Activated gamma-delta T cell treated with anti-CD3 and anti-CD28 coated beads, Interleukin-2, amount 50 U/mL, for 16 hours (primary cell): ENCODE measurements at regions not wholly inside any gene's neighbourhood (a gene's known extent, or its start where the extent isn't known, plus 50 kb on each side); places are given as distances from the start of the nearest gene placed in this dataset.
"Not testable (repeated sequence)": the region's sequence is repeated elsewhere in the genome, so short reads cannot be mapped to it uniquely, and the experiment has no call there.

Experiments used
- DNase-seq: peaks from one replicate; pipeline ENCODE4 v3.0.0-alpha.2; 2020; ENCODE audit warnings: low read depth

DNA sequence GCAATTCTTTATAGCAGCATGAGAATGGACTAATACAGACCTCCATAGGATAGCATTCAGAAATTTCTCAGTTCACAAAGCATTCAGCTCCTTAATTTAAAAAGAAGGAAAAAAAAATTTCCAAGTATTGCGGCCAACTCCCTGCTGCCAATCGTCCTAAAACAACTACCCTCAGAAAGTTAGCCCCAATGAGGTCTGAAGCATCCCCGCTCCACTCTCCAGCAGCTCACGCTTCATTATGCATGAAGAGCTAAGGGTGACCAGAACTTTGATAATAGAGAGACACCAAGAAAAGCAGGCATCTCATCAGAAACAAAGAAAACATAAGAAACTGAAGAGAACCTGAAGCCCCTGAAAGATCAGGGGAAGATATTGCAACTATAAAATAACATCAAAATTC is 172.8 kb upstream of the NUDT4 start:
- DNase-seq, result no peak

DNA sequence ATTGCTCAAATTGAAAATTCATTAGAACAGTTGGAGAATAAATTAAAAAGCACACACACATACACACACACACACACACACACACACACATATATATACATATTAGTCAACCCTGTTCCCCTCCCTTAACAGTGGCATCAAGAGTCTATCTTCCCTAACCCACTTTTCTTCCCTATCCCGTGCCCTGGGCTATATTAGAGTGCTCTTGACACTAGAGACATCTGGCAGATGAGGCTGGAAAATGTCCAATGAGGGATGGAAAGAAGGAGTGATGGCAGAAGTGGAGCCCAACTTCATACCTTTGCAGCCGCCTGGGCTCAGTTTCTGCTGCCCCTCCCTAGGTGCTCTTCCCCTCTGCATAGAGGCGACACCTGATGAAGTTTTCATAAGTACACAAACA is 172.4 kb upstream of the NUDT4 start:
- DNase-seq, result no peak

DNA sequence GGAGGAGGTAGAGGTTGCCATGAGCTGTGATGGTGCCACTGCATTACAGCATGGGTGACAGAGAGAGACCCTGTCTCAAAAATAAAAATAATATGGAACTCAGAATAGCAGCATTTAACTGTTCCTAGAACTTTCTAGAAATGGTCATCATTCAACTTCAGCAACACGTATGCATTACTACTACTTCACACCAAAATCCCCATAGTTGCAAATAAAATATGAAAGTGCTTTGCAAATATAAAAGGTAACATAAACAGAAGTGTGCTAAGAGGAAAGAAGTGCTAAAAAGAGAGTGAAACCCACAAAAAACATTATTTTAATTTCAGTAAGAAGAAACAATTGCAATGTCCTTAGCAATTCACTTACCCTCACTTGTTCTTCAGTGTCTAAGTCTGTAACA is 169.7 kb upstream of the NUDT4 start:
- no peak for DNase-seq

DNA sequence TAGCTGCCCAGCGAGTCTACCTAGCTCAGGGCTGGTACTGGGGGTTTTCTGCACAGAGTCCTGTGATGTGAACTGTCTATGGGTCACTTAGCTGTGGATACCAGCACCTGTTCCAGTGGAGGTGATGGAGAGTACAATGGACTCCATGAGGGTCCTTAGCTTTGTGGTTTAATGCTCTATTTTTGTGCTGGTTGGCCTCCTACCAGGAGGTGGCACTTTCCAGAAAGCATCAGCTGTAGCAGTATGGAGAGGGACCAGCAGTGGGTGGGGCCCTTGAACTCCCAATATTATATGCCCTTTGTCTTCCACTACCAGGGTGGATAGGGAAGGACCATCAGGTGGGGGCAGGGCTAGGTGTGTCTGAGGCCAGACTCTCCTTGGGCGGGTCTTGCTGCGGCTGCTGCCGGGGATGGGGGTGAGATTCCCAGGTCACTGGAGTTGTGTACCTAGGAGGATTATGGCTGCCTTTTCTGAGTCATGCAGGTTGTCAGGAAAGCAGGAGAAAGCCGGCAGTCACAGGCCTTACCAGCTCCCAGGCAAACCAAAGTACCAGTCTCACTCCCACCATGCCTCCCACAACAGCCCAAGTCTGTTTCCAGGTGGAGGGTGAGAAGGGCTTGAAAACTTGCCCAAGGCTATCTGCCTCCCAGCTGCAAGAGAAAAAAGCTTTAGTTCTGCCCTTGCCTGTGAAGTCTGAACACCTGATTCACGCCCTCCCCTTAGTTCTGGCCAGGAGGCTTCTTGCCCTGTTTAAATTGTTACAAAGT is 163.0 kb upstream of the NUDT4 start:
- no peak for DNase-seq

DNA sequence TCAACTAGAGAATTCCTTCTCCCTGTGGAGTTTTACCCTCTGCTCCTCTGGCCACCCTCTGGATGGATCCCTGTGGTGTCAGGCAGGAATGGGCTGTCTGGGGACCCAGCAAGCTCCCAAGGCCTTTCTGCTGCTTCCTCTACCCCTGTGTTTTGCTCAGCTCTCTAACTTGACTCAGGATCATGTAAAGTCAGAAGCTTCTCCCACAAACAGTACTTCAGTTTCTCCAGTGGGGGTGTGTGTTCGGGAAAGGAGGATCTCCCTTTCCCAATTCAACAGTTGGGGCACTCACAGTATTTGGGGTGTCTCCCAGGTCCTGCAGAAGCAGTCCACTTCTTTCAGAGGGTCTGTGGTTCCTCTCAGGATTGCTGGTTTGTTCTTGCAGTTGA is 162.4 kb upstream of the NUDT4 start:
- DNase-seq, result no peak

DNA sequence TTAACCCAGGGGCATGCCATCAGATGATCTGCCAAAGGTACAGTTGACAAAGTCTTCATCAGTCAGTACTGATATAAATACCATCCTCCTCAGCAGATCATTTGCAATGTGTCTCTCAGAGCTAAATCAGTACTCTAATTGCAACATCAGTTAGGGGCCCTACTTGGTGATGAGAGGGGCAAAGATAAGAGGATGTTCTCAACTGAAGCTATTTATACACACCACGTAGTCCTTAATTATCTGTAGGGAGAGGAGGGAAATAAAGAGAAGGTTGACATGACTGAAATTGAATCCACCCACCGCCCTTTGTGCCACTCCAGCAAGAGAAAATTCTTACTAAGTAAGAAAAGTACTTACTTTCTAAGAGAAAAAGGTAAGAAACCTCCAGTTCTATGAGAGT is 157.8 kb upstream of the NUDT4 start:
- no peak for DNase-seq

DNA sequence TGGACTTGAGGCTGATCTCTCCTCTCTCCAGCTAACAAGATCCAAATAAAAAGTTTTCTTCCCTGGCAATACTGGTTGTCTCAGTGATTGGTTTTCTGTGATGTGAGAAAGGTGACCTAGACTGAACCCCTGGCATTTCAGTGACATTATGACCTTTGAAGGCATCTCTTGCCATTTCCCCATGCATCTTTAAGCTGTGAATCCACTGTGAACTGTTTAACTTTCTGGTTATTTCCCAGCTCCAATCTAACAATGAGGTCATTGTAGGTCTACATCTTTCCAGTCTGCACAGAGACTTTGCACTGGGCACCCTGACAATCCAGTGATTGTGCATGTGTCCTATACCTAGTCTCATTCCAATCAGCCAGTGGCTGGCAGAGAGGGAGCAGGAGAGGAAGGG is 155.9 kb upstream of the NUDT4 start:
- DNase-seq, result no peak

DNA sequence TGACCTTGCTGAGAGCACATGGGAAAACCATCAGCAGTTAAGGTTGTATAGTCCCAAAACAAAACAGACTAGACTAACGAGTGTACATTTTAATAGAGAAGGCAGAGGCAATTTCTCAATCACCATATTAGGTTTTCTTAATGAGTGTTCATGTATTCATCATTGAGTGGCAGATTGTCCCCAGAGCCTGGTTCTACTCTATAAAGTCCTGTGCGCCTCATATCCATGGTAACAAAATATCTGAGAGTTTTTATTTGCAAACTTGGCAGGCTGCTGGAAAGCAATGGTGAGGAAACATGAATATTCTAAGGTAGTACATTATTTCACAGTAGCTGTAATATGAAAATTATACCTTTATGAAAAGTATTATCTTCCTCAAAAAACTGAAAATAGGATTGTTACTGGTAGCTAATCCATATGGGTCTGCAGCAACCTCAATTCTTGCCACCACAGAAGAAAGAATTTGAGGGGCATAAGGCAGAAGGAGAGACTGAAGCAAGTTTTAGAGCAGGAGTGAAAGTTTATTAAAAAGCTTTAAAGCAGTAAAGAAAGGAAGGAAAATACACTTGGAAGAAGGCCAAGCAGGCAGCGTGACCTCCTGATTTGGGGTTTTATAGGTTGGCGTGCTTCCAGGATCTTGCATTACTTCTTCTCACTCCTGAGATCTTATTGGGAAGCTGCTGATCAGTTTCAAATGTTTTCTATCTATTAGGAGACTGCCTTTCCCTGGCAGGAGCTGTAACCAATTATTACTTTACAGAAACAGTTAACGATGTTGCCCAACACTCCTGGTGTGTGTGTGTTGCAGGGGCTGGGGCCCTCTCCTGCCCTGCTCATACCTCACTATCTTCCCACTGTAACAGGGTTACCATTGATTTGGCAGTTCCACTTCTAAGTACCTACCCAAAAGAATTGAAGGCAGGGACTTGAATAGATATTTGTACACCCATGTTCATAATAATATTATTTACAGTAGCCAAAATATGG is 154.0 kb upstream of the NUDT4 start:
- DNase-seq, result no peak

DNA sequence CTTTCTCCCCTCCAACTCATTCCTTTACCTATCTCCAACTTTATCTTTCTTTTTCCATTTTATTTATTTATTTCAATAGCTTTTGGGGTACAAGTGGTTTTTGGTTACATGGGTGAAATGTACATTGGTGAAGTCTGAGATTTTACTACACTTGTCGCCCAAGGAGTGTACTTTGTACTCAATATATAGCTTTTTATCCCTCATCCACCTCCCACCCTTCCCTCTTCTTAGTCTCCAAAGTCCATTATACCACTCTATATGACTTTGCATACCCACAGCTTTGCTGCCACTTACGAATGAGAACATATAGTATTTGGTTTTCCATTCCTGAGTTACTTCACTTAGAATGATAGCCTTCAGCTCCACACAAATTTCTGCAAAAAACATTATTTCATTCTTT is 152.6 kb upstream of the NUDT4 start:
- no peak for DNase-seq

DNA sequence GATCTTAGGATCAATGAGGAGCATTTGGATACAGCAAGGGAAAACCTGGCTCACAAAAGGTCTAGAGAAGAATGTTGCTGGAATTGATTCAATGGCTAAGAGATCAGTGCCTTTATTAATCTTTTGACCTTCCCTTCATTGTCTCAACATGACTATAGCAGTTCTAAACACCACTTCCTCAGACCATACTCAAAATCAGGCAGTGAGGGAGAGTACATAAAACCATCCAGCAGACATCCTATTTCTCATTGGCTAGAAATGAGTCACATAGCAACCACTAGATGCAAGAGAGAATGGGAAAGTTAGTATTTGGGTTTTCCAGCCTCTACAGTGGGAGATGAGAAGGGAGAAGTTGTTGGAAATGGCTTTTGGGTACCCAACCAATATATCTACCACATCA is 151.4 kb upstream of the NUDT4 start:
- no peak for DNase-seq

DNA sequence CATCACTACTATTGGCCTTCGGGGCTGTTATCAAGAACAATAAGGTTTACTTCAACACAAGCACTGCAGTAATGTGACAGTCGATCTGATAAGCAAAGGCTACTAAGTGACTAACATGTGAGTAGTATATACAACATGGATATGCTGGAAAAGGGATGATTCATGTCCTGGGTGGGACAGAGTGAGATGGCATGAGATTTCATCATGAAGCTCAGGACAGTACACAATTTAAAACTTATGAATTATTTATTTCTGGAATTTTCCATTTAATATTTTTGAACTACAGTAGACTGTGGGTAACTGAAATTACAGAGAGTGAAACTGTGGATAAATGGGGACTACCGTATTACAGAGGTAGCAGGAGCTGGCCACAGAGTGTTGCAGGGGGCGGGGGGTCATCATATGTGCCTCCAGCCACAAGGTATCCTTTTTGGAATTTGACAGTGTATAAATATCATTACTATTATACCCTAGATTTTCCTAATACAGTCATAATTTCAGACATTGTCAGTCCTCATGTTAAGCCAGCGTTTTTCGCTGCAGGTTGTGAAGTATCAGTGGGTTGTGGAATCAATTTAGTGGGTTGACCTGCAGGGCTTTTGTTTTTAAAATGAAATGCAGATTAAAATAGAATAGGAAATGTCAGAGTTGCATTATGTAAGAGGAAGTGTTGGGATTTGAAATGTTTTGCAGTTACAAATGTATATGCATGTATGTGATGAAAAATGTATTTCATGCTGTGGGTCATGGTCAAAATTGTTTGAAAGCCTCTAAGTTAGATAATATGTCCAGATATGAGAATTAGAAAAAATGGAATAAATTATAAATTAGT is 148.0 kb upstream of the NUDT4 start:
- DNase-seq, result no peak

DNA sequence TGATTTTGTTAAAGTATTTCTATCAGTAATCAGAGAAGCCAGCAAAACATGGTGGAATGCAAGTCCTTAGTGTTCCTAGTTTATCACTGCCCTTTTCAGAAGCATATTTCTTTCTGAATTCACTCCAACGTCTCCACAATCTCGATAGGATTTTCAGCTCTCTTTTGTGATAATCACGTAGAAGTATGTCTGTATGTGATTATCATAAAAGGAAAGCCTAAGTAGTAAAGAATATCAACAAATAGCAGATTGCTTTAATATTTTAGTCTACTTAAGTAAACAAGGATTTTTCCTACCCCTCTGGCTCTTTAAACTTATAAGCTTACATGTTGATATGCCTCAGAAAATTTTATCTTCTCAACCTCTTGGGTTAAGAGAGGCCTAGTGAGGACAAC is 147.4 kb upstream of the NUDT4 start:
- DNase-seq, result no peak

DNA sequence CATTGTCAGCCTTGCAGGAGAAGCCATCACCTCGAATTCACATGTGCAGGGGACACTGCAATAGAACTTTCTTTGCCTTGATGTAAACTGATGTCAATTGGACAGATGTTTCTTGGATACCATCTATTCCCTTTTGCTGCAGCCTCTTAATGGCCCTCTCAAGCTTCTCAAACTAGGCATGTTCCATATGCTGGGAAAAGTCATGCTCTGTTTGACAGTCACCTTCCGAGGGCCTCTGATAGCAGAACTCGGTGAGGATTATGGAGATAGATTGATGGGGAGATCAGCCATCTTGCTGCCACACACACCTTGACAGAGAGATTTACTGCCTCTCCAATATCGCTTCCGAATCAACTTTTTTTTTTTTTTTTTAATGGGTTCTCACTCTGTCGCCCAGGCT is 145.8 kb upstream of the NUDT4 start:
- no peak for DNase-seq

DNA sequence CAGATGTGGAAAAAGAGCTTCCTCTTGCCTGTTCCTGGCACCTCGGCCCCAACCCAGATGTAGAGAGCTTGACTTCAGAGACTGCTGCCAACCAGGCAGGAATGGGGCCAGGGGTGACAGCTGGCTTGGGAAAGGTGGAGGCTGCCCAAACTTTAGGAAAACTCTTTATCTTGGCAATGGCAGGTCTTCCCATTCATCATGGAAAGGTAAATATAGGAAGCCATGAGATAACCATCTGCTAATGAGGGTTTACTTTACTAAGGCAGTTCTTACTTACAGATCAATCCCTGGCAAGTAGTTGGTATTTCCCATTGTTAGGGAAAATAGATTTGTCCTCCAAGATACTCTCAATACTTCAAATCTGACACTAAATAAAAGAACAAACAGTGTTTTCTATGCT is 143.1 kb upstream of the NUDT4 start:
- no peak for DNase-seq

DNA sequence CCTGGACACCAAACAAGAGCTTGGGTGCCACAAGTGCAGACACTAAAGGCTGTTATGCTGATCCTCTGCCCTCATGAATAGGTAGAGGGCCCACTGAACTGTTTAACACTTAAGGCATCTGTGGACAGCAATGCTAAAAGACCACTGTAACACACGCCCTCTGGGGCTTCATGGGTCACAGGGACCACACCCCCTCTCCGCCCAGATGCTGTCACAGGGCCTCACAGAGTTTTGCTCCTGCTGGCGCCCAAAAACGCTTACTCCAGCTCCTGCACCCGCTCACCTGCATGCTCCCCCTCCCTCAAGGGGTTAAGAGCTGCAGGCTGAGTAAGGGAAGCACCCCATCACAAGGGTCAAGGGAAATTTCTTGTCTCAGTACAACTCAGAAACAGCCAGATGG is 141.8 kb upstream of the NUDT4 start:
- no peak for DNase-seq

DNA sequence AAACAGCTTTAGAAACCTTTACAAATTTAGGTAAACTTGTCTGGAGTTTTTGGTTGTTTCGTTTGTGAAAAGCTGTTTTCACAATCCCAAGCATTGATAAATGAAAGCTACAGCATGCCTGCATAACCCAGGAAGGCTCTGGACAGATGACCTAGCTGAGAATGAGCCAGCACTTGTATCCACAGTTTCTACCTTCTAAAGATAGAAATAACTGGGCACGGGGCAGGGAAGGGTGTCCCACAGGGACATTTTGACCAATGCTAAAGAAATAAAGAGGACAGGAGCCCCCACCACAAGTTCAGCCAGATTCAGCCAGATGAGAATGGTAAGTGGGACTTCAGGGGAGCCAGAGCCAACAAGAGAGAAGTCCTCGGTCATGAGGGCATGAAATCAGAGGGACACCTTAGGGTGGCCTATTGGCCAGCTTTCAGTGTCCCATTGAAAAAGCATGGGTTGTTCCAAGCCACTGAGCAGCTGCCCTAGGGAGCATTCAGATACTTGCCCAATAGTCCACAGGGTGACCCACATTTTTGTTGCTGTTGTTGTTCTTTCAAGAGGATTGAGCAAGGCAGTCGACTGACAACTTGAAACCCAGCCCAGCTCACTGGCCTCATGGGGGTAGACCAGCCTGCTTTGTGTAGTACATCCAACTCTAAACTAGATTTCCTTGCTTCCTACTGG is 140.3 kb upstream of the NUDT4 start:
- DNase-seq, result no peak

DNA sequence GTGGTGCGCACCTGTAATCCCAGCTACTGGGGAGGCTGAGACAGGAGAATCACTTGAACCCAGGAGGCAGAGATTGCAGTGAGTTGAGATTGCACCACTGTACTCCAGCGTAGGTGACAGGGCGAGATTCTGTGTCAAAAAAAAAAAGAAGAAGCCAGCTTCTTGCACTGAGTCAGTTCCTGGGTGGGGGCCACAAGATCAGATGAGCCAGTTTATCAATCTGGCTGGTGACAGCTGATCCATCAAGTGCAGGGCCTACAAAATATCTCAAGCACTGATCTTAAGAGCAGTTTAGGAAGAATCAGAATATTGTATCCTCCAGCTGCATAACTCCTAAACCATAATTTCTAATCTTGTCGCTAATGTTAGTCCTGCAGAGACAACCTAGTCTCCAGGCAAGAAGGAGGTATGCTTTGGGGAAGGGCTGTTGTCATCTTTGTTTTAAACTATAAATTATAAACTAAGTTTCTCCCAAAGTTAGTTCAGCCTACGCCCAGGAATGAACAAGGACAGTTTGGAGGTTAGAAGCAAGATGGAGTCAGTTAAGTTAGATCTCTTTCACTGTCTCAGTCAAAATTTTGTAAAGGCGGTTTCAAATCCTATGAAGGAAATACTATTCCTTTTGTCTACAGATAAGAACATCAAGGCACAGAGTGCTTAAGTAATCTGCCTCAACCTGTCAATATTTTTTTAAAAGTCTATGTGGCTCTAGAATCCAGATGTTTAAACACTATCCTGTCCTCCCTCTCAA is 139.0 kb upstream of the NUDT4 start:
- DNase-seq, result not testable (repeated sequence)

DNA sequence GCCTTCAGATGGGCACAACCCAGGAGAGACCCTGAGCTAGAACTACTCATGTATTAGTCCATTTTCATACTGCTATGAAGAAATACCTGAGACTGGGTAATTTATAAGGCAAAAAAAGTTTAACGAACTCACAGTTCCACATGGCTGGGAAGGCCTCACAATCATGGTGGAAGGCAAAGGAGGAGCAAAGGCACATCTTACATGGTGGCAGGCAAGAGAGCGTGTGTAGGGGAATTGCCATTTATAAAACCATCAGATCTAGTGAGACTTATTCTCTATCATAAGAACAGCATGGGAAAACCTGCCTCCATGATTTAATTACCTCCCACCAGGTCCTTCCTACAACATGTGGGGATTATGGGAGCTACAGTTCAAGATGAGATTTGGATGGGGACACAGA is 137.9 kb upstream of the NUDT4 start:
- not testable (repeated sequence) for DNase-seq

DNA sequence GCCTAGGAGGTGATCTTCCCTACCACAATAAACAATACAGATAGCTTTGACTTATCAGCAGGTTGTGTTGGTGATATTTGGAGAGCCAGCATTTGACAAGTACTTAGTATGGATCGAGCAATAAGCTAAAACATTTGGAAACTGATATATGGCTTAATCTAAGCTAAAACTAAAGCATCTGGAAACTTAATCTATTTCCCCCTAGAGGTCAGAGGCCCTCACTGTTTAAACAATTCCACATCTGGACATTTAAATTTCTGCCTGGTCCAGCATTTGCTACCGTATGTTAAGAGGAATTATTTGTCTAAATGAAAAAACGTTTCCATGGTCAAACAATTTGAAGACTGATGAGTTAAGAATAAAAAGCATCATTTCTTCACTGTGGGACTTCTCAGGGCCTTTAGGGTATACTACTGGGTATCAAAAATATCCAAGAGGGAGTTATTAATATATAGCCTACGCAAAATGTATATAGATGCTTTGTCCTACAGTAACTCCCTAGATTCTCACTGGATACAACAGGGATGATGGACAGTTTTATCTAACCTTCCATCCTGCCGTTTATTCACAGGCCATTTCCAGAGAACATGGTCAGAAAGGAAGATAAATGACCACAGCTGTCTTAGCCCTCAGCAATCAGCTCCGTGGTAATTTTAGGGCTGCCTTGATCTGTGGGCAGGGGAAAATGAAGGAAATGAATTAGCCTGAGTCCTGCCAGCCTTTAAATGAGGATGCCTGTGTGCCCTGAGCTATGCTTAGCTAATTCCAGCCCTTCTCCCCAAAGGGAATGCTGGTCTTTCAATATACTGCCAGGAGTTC is 135.4 kb upstream of the NUDT4 start:
- DNase-seq, result no peak

DNA sequence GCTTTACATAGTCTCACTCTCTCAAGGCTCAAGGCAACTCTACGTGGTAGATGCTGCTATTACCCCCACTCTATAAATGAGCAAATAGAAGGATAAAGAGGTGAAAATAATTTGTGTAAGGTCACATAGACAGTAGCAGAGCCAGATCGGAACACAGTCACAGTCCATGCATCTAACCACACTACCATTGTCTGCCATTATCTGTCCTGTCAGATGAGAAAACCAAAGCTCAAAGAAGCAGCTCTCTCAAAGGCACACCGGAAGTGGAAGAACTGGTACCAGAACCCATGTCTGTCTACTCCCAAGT is 134.4 kb upstream of the NUDT4 start:
- no peak for DNase-seq
